H9 (cell line): ENCODE measurements at regions not wholly inside any gene's neighbourhood (a gene's known extent, or its start where the extent isn't known, plus 50 kb on each side); places are given as distances from the start of the nearest gene placed in this dataset.

Source experiments
- DNase-seq: peaks from one replicate; pipeline ENCODE4 v3.0.0-alpha.2; 2017
- H2AFZ ChIP-seq: one replicate; pipeline ENCODE4 v1.6.1; 2013; ENCODE audit warnings: mild to moderate bottlenecking, low read length, control low read depth, moderate library complexity
- H2AK5ac ChIP-seq: 2 replicates; pipeline ENCODE4 v1.6.1; 2013; ENCODE audit warnings: low read length, control low read depth, mixed read lengths; ENCODE audit not compliant: insufficient read length
- H2BK120ac ChIP-seq: one replicate; pipeline ENCODE4 v1.6.1; 2013; ENCODE audit warnings: low read depth, mild to moderate bottlenecking, low read length, control low read depth, inconsistent platforms; ENCODE audit not compliant: poor library complexity, severe bottlenecking
- H2BK12ac ChIP-seq: 2 replicates; pipeline ENCODE4 v1.6.1; 2013; ENCODE audit warnings: low read length, control low read depth, mixed read lengths, low read depth; ENCODE audit not compliant: insufficient read length
- H2BK15ac ChIP-seq: 2 replicates; pipeline ENCODE4 v1.6.1; 2013; ENCODE audit warnings: low read depth, low read length, control low read depth
- H2BK20ac ChIP-seq: one replicate; pipeline ENCODE4 v1.6.1; 2013; ENCODE audit warnings: low read depth, mild to moderate bottlenecking, low read length, control low read depth, inconsistent platforms; ENCODE audit not compliant: poor library complexity, severe bottlenecking
- H2BK5ac ChIP-seq: 2 replicates; pipeline ENCODE4 v1.6.1; 2013; ENCODE audit warnings: low read length, control low read depth, mixed read lengths; ENCODE audit not compliant: insufficient read length
- H3K14ac ChIP-seq: 2 replicates; pipeline ENCODE4 v1.6.1; 2013; ENCODE audit warnings: low read length, control low read depth; ENCODE audit not compliant: insufficient read depth
- H3K18ac ChIP-seq: 2 replicates; pipeline ENCODE4 v1.6.1; 2013; ENCODE audit warnings: low read depth, mild to moderate bottlenecking, mixed read lengths, low read length, control low read depth; ENCODE audit not compliant: insufficient read length
- H3K23ac ChIP-seq: 2 replicates; pipeline ENCODE4 v1.6.1; 2013; ENCODE audit warnings: low read length, control low read depth, mixed read lengths, low read depth; ENCODE audit not compliant: insufficient read length
- H3K23me2 ChIP-seq: 2 replicates; pipeline ENCODE4 v1.6.1; 2013; ENCODE audit warnings: low read depth, mild to moderate bottlenecking, mixed read lengths, low read length, control low read depth; ENCODE audit not compliant: insufficient read length, poor library complexity, severe bottlenecking
- H3K27ac ChIP-seq: 2 replicates; pipeline ENCODE4 v1.5.1; 2013; ENCODE audit warnings: low read length, control low read depth, mixed read lengths, low read depth; ENCODE audit not compliant: insufficient read length
- H3K27me3 ChIP-seq: 2 replicates; pipeline ENCODE4 v1.6.1; 2013; ENCODE audit warnings: low read length, control low read depth, inconsistent platforms; ENCODE audit not compliant: insufficient read depth
- H3K4ac ChIP-seq: 2 replicates; pipeline ENCODE4 v1.6.1; 2013; ENCODE audit warnings: low read depth, mild to moderate bottlenecking, control low read depth, inconsistent platforms, low read length, moderate library complexity
- H3K4me1 ChIP-seq: 2 replicates; pipeline ENCODE4 v1.6.1; 2013; ENCODE audit warnings: low read length, control low read depth, inconsistent platforms; ENCODE audit not compliant: insufficient read depth
- H3K4me2 ChIP-seq: 2 replicates; pipeline ENCODE4 v1.6.1; 2013; ENCODE audit warnings: low read length, control low read depth, mixed read lengths; ENCODE audit not compliant: insufficient read length, insufficient read depth
- H3K56ac ChIP-seq: 2 replicates; pipeline ENCODE4 v1.6.1; 2013; ENCODE audit warnings: low read depth, mild to moderate bottlenecking, mixed read lengths, low read length, control low read depth; ENCODE audit not compliant: insufficient read length
- H3K79me1 ChIP-seq: 2 replicates; pipeline ENCODE4 v1.6.1; 2013; ENCODE audit warnings: low read depth, mild to moderate bottlenecking, moderate library complexity, low read length, control low read depth, inconsistent platforms; ENCODE audit not compliant: insufficient read depth, poor library complexity, severe bottlenecking
- H3K79me2 ChIP-seq: 2 replicates; pipeline ENCODE4 v1.6.1; 2013; ENCODE audit warnings: low read length, control low read depth, inconsistent platforms; ENCODE audit not compliant: insufficient read depth
- H3K9ac ChIP-seq: 2 replicates; pipeline ENCODE4 v1.6.1; 2013; ENCODE audit warnings: low read length, control low read depth, mixed read lengths; ENCODE audit not compliant: insufficient read length; ENCODE audit errors: extremely low read depth
- H3K9me3 ChIP-seq: one replicate; pipeline ENCODE4 v1.6.1; 2013; ENCODE audit warnings: low read depth, low read length, inconsistent platforms; ENCODE audit not compliant: control insufficient read depth
- H3T11ph ChIP-seq: one replicate; pipeline ENCODE4 v1.6.1; 2013; ENCODE audit warnings: mild to moderate bottlenecking, low read length, control low read depth, inconsistent platforms
- H4K20me1 ChIP-seq: one replicate; pipeline ENCODE4 v1.6.1; 2013; ENCODE audit not compliant: control insufficient read depth, insufficient read length, insufficient read depth
- H4K5ac ChIP-seq: 2 replicates; pipeline ENCODE4 v1.6.1; 2013; ENCODE audit warnings: low read depth, mild to moderate bottlenecking, mixed read lengths, low read length, control low read depth; ENCODE audit not compliant: insufficient read length
- H4K8ac ChIP-seq: replicated peaks from 2 replicates; pipeline ENCODE4 v1.6.1; 2013; ENCODE audit warnings: low read length, control low read depth, mixed read lengths, low read depth; ENCODE audit not compliant: insufficient read length
- H4K91ac ChIP-seq: 2 replicates; pipeline ENCODE4 v1.6.1; 2013; ENCODE audit warnings: low read depth, mild to moderate bottlenecking, moderate library complexity, mixed read lengths, low read length, control low read depth; ENCODE audit not compliant: insufficient read length
- H3K27ac Mint-ChIP-seq, 3 experiments: 2 replicates in 2 of 3; 3 replicates in 1 of 3; pipeline ENCODE4 v1.8.0; 2020 to 2021; ENCODE audit warnings: mixed read lengths in 3 of 3, mild to moderate bottlenecking in 1 of 3, moderate library complexity in 1 of 3
- H3K27me3 Mint-ChIP-seq: 2 replicates; pipeline ENCODE4 v1.8.0; 2021; ENCODE audit warnings: low read depth, mild to moderate bottlenecking, moderate library complexity, mixed read lengths
- H3K36me3 Mint-ChIP-seq, 3 experiments: 2 replicates in 2 of 3; 3 replicates in 1 of 3; pipeline ENCODE4 v1.8.0; 2020 to 2021; ENCODE audit warnings: low read depth in 3 of 3, mixed read lengths in 3 of 3; ENCODE audit not compliant: insufficient read depth in 1 of 3
- H3K4me1 Mint-ChIP-seq, 2 experiments: 2 replicates each; pipeline ENCODE4 v1.8.0; 2020; ENCODE audit warnings: mixed read lengths in 2 of 2
- H3K4me3 Mint-ChIP-seq, 2 experiments: 2 replicates in 1 of 2; 3 replicates in 1 of 2; pipeline ENCODE4 v1.8.0; 2020 to 2021; ENCODE audit warnings: mild to moderate bottlenecking in 2 of 2, mixed read lengths in 2 of 2, moderate library complexity in 1 of 2
- H3K9me3 Mint-ChIP-seq, 2 experiments: 2 replicates in 1 of 2; 3 replicates in 1 of 2; pipeline ENCODE4 v1.8.0; 2020; ENCODE audit warnings: mild to moderate bottlenecking in 2 of 2, mixed read lengths in 2 of 2, moderate library complexity in 1 of 2
- CTCF ChIP-seq: fragments of 200-600 bp; sonication (generic); conservative IDR thresholded peaks from 3 replicates; pipeline ENCODE4 v1.8.0; 2021; ENCODE audit warnings: antibody characterized with exemption, mild to moderate bottlenecking
- WGBS: extraction: QIAGEN DNeasy Blood & Tissue Kit; methylation state at CpG from one replicate; pipeline ENCODE4 v1.1.7; 2013; ENCODE audit warnings: missing lambda C conversion rate, low lambda C conversion rate, mixed read lengths; ENCODE audit not compliant: insufficient read length; ENCODE audit errors: extremely low coverage; 5-methylcytosine and 5-hydroxymethylcytosine counted together

- Mint-ChIP-seq H3K9me3 (peaks cover 7% of the 10 kb centered on the region in 2 experiments; a peak in 3 of 5 replicates), H3K4me1 (peaks cover 29 to 33% of the 10 kb centered on the region in 2 experiments), H3K27me3 (peaks cover 6% of the 10 kb centered on the region; the same call in 1 of the 2 replicates), H3K36me3 (peaks cover 0 to 6% (median 2%) of the 10 kb centered on the region in 3 experiments; a peak in 3 of 7 replicates), H3K4me3 (no peak overlapping the region), H3K27ac (no peak overlapping the region)
- H2AFZ ChIP-seq: no peak overlapping the region
- H4K91ac ChIP-seq: no peak overlapping the region
- H3K27ac ChIP-seq: no peak overlapping the region
- H3K56ac ChIP-seq: no peak overlapping the region
- no peak overlapping the region for H2BK5ac ChIP-seq
- H3T11ph ChIP-seq: no peak overlapping the region
- H2AK5ac ChIP-seq: no peak overlapping the region
- no peak overlapping the region for H3K23ac ChIP-seq
- no peak overlapping the region for H2BK120ac ChIP-seq
- H2BK20ac ChIP-seq: no peak overlapping the region
- no peak overlapping the region for H3K4ac ChIP-seq
- no peak overlapping the region for H2BK15ac ChIP-seq
- H3K27me3 ChIP-seq: no peaks in the 10 kb centered on the region
- no peak overlapping the region for H2BK12ac ChIP-seq
- no peak overlapping the region for H3K9ac ChIP-seq
- no CpG with 5 or more reads among the region's 5 CpGs for WGBS
- no peak for TF ChIP-seq CTCF
- no peak overlapping the region for H3K14ac ChIP-seq
- H3K79me2 ChIP-seq: no peaks in the 10 kb centered on the region
- peaks cover 6% of the 10 kb centered on the region; the same call in 1 of the 2 replicates for H3K4me1 ChIP-seq
- no peaks in the 10 kb centered on the region for H3K9me3 ChIP-seq
- no peak overlapping the region for H3K18ac ChIP-seq
- DNase-seq: no peak
- no peaks in the 10 kb centered on the region for H3K23me2 ChIP-seq
- no peaks in the 10 kb centered on the region for H3K79me1 ChIP-seq
- H4K20me1 ChIP-seq: no peaks in the 10 kb centered on the region
- H4K5ac ChIP-seq: no peak overlapping the region
- no peak overlapping the region for H3K4me2 ChIP-seq
- H4K8ac ChIP-seq: no peak overlapping the region
These were observed 109.8 kb downstream of the EN1 start for GRCh38 chr2:118737684-118738083.
